ENCODE measurements at regions not wholly inside any gene's neighbourhood (a gene's known extent, or its start where the extent isn't known, plus 50 kb on each side); places are given as distances from the start of the nearest gene placed in this dataset.

DNA sequence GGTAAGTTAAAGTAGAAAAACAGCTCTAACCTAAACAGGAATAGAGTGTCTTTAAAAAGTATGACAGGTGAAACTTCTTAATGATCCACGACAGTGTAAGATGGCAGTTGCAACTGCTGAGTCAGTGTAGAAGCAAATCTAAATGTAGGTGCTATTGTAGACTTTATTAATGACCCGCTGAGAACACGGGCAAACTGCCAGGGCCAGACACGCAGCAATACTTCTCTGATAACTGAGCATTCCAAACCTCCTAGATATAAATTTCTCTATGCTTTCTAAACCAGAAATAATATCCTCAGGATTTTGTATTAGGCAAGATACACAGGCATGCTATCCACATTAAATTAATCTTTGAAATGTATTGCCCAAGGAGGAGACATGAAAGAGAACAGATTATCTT lies 1076.4 kb downstream of the HACE1 start:
- no peak overlapping the region for H3K9ac ChIP-seq (ENCODE audit: low read length)
- no peaks in the 10 kb centered on the region for H3K79me2 ChIP-seq (ENCODE audit: low read length)
- H2AFZ ChIP-seq (ENCODE audit: low read depth, low read length): no peak overlapping the region
- no peaks in the 10 kb centered on the region for H3K36me3 ChIP-seq (replicated peaks; ENCODE audit: low read depth, low read length)
- H3K4me3 ChIP-seq (ENCODE audit: low read length): no peak overlapping the region
- no peaks in the 10 kb centered on the region for H3K27me3 ChIP-seq (ENCODE audit: low read depth, low read length)
- TF ChIP-seq CTCF (IDR thresholded peaks at IDR 0.05; ENCODE audit: low read depth, low read length) (no peak), EZH2phosphoT487 (IDR thresholded peaks at IDR 0.05; ENCODE audit: low read depth) (no peak)
- H3K27ac ChIP-seq (ENCODE audit: low read length): no peak overlapping the region
- H3K9me3 ChIP-seq (ENCODE audit: insufficient read depth, low read length): no peaks in the 10 kb centered on the region
- H4K20me1 ChIP-seq (ENCODE audit: insufficient read depth, low read length): no peaks in the 10 kb centered on the region
- H3K4me1 ChIP-seq (ENCODE audit: low read length): no peaks in the 10 kb centered on the region
- no peak overlapping the region for H3K4me2 ChIP-seq (ENCODE audit: low read length)

DNA sequence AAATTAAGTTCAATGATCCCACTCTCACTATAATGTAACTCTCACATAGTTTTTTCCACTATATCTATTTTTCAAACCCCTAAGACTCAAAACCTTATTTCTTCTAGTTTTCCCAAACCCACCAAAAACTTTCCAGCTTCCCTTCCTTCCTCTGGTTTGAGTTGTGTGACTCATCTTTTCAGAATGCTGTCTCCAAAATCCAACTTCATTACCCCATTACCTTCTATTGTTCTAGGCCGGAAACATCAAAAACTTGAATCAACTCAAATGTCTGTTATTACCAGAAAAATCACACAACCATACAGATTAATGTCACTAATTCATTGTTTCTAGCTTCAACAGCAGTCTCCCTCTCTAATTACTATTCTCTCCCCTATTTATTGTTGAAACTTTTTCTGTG lies 1090.3 kb downstream of the HACE1 start:
- no peak for TF ChIP-seq EZH2phosphoT487 (IDR thresholded peaks at IDR 0.05; ENCODE audit: low read depth)
- no peak for TF ChIP-seq CTCF (IDR thresholded peaks at IDR 0.05; ENCODE audit: low read depth, low read length)
- no peak overlapping the region for H3K4me3 ChIP-seq (ENCODE audit: low read length)
- H3K27me3 ChIP-seq (ENCODE audit: low read depth, low read length): no peaks in the 10 kb centered on the region
- H3K4me1 ChIP-seq (ENCODE audit: low read length): no peaks in the 10 kb centered on the region
- H3K36me3 ChIP-seq (replicated peaks; ENCODE audit: low read depth, low read length): no peaks in the 10 kb centered on the region
- no peaks in the 10 kb centered on the region for H4K20me1 ChIP-seq (ENCODE audit: insufficient read depth, low read length)
- no peaks in the 10 kb centered on the region for H3K79me2 ChIP-seq (ENCODE audit: low read length)
- no peaks in the 10 kb centered on the region for H3K9me3 ChIP-seq (ENCODE audit: insufficient read depth, low read length)
- H2AFZ ChIP-seq (ENCODE audit: low read depth, low read length): no peak overlapping the region
- no peak overlapping the region for H3K4me2 ChIP-seq (ENCODE audit: low read length)
- no peak overlapping the region for H3K27ac ChIP-seq (ENCODE audit: low read length)
- H3K9ac ChIP-seq (ENCODE audit: low read length): no peak overlapping the region

DNA sequence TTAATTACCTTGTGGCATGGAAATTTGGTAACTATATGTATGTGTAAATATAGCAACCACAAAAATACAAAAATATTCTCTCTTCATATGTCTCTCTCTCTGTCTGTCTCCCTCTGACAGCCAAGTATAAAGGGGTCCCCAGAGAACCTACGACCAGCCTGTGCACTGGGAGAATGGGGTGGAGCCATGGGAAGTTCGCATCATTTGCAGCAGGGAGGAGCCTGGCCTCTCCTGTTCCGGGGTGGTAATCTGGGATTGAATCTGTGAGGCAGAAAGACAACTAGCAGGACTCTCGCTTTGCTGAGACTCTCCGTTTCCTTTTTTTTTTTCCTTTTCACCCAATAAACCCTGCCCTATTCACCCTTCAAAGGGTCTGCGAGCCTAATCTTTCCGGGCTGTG lies 1109.1 kb downstream of the HACE1 start:
- Histone ChIP-seq H3K4me3 (ENCODE audit: low read length) (no peak overlapping the region), H3K79me2 (ENCODE audit: low read length) (no peaks in the 10 kb centered on the region), H3K4me1 (ENCODE audit: low read length) (no peaks in the 10 kb centered on the region), H3K36me3 (replicated peaks; ENCODE audit: low read depth, low read length) (no peaks in the 10 kb centered on the region), H3K27ac (ENCODE audit: low read length) (no peak overlapping the region), H4K20me1 (ENCODE audit: insufficient read depth, low read length) (no peaks in the 10 kb centered on the region), H3K4me2 (ENCODE audit: low read length) (no peak overlapping the region), H3K9me3 (ENCODE audit: insufficient read depth, low read length) (no peaks in the 10 kb centered on the region), H3K9ac (ENCODE audit: low read length) (no peak overlapping the region), H2AFZ (ENCODE audit: low read depth, low read length) (no peak overlapping the region), H3K27me3 (ENCODE audit: low read depth, low read length) (no peaks in the 10 kb centered on the region)
- no peak for TF ChIP-seq CTCF (IDR thresholded peaks at IDR 0.05; ENCODE audit: low read depth, low read length)
- no peak for TF ChIP-seq EZH2phosphoT487 (IDR thresholded peaks at IDR 0.05; ENCODE audit: low read depth)

GRCh38 chr6:103734016-103734415 lies 1125.7 kb downstream of the HACE1 start:
- Histone ChIP-seq H3K27me3 (ENCODE audit: low read depth, low read length) (no peaks in the 10 kb centered on the region), H3K36me3 (replicated peaks; ENCODE audit: low read depth, low read length) (no peaks in the 10 kb centered on the region), H3K27ac (ENCODE audit: low read length) (no peak overlapping the region), H3K4me1 (ENCODE audit: low read length) (no peaks in the 10 kb centered on the region), H3K9me3 (ENCODE audit: insufficient read depth, low read length) (no peaks in the 10 kb centered on the region), H3K9ac (ENCODE audit: low read length) (no peak overlapping the region), H3K79me2 (ENCODE audit: low read length) (no peaks in the 10 kb centered on the region), H4K20me1 (ENCODE audit: insufficient read depth, low read length) (no peaks in the 10 kb centered on the region), H3K4me2 (ENCODE audit: low read length) (no peak overlapping the region), H2AFZ (ENCODE audit: low read depth, low read length) (no peak overlapping the region), H3K4me3 (ENCODE audit: low read length) (no peak overlapping the region)
- no peak for TF ChIP-seq CTCF (IDR thresholded peaks at IDR 0.05; ENCODE audit: low read depth, low read length)
